Kidney (tissue), 13 donors: ENCODE measurements at regions not wholly inside any gene's neighbourhood (a gene's known extent, or its start where the extent isn't known, plus 50 kb on each side); places are given as distances from the start of the nearest gene placed in this dataset.

Source experiments
- DNase-seq, 5 donors: peaks; one replicate each; pipeline ENCODE4 v3.0.0-alpha.2; 2013 to 2020
- FAIRE-seq: peaks from 2 replicates; lab custom pipeline; 2012; peaks lifted over from hg19 to GRCh38; lab: Jason Lieb, UNC
- H3K27ac ChIP-seq, 2 donors: one replicate each; pipeline ENCODE4 v1.7.0; 2013; ENCODE audit warnings: low read depth in 2 of 2, low read length in 2 of 2, inconsistent platforms in 1 of 2
- H3K27me3 ChIP-seq: one replicate; pipeline ENCODE4 v1.7.1; 2013; ENCODE audit warnings: low read length, inconsistent platforms; ENCODE audit not compliant: control insufficient read depth, insufficient read depth
- H3K36me3 ChIP-seq, 3 donors: one replicate each; pipeline versions ENCODE4 v1.7.0 to v1.7.1; 2013; ENCODE audit warnings: low read length in 3 of 3, control low read depth in 1 of 3, inconsistent platforms in 1 of 3; ENCODE audit not compliant: insufficient read depth in 3 of 3, control insufficient read depth in 2 of 3
- H3K4me1 ChIP-seq, 3 donors: one replicate each; pipeline versions ENCODE4 v1.7.0 to v1.7.1; 2013; ENCODE audit warnings: low read length in 3 of 3, inconsistent platforms in 1 of 3, low read depth in 1 of 3; ENCODE audit not compliant: control insufficient read depth in 2 of 3, insufficient read depth in 2 of 3
- H3K4me3 ChIP-seq, 3 donors: one replicate each; pipeline versions ENCODE4 v1.7.0 to v1.8.1; 2013; ENCODE audit warnings: low read length in 3 of 3, control low read depth in 1 of 3, inconsistent platforms in 1 of 3
- H3K9ac ChIP-seq, 3 donors: one replicate each; pipeline versions ENCODE4 v1.7.0 to v1.7.1; 2013; ENCODE audit warnings: low read length in 3 of 3, control low read depth in 1 of 3, inconsistent platforms in 1 of 3
- H3K9me3 ChIP-seq, 3 donors: one replicate each; pipeline versions ENCODE4 v1.7.0 to v1.7.1; 2013; ENCODE audit warnings: low read length in 3 of 3, control low read depth in 1 of 3, inconsistent platforms in 1 of 3; ENCODE audit not compliant: control insufficient read depth in 2 of 3, insufficient read depth in 1 of 3
- CTCF ChIP-seq: IDR thresholded peaks from 3 replicates; pipeline ENCODE4 v1.5.1; 2012; ENCODE audit warnings: mild to moderate bottlenecking, moderate library complexity, borderline replicate concordance; ENCODE audit not compliant: insufficient read depth; ENCODE audit errors: extremely low read depth
- intact Hi-C: fragments of 100-400 bp; cut with DNase I; formaldehyde crosslinking; loops from one replicate; pipeline ENCODE4 v1.11.1; 2022
- donor health status: control.
- donor health status: control.
- donor health status: control.
- donor health status: control.
- donor health status: control.
- donor health status: DM: yes; HTN: yes; CAD: no.
- donor health status: Normal renal cell carcinoma (clear cell type).

GRCh38 chr21:35268817-35269216 lies 219.7 kb upstream of the RUNX1 start:
- no peak for TF ChIP-seq CTCF
- Histone ChIP-seq H3K36me3 (no peaks in the 10 kb centered on the region), H3K9me3 (no peaks in the 10 kb centered on the region), H3K4me1 (no peaks in the 10 kb centered on the region), H3K27me3 (no peaks in the 10 kb centered on the region), H3K27ac (no peak overlapping the region), H3K9ac (no peak overlapping the region), H3K4me3 (no peak overlapping the region)
- intact Hi-C loops = no loop called here
- FAIRE-seq (no peak), DNase-seq (no peak)

GRCh38 chr21:35268261-35268660 lies 219.2 kb upstream of the RUNX1 start:
- H3K27me3 ChIP-seq = no peaks in the 10 kb centered on the region
- DNase-seq (no peak), FAIRE-seq (no peak)
- H3K27ac ChIP-seq = no peak overlapping the region
- H3K36me3 ChIP-seq = no peaks in the 10 kb centered on the region
- H3K4me3 ChIP-seq = no peak overlapping the region
- H3K9me3 ChIP-seq = no peaks in the 10 kb centered on the region
- no peaks in the 10 kb centered on the region for H3K4me1 ChIP-seq
- H3K9ac ChIP-seq = no peak overlapping the region
- no peak for TF ChIP-seq CTCF
- intact Hi-C loops = no loop called here

GRCh38 chr21:35266546-35266945 lies 217.4 kb upstream of the RUNX1 start:
- Histone ChIP-seq H3K4me3 (no peak overlapping the region), H3K4me1 (no peaks in the 10 kb centered on the region), H3K27me3 (no peaks in the 10 kb centered on the region), H3K9ac (no peak overlapping the region), H3K9me3 (no peaks in the 10 kb centered on the region), H3K36me3 (no peaks in the 10 kb centered on the region), H3K27ac (no peak overlapping the region)
- FAIRE-seq = no peak
- no peak for TF ChIP-seq CTCF
- intact Hi-C loops = no loop called here
- DNase-seq = no peak

- Histone ChIP-seq H3K9me3 (no peaks in the 10 kb centered on the region), H3K36me3 (no peaks in the 10 kb centered on the region), H3K9ac (no peak overlapping the region), H3K4me3 (no peak overlapping the region), H3K4me1 (no peaks in the 10 kb centered on the region), H3K27ac (no peak overlapping the region), H3K27me3 (no peaks in the 10 kb centered on the region)
- DNase-seq (no peak), FAIRE-seq (no peak)
- intact Hi-C loops = no loop called here
- TF ChIP-seq CTCF = no peak
Measured at GRCh38 chr21:35265170-35265877, 216.2 kb upstream of the RUNX1 start.
